Testis (tissue), 2 donors: ENCODE measurements at regions not wholly inside any gene's neighbourhood (a gene's known extent, or its start where the extent isn't known, plus 50 kb on each side); places are given as distances from the start of the nearest gene placed in this dataset.

ENCODE experiments used
- CTCF ChIP-seq, 3 experiments: fragments of 450-650 bp in 2 of 3; fragments of 200-600 bp in 1 of 3; sonication (generic) in 1 of 3; IDR thresholded peaks; one replicate each; pipeline ENCODE4 v1.5.1; 2016 to 2019; ENCODE audit warnings: antibody characterized with exemption in 3 of 3, mild to moderate bottlenecking in 2 of 3, moderate library complexity in 1 of 3
- POLR2A ChIP-seq: fragments of 450-650 bp; IDR thresholded peaks from one replicate; pipeline ENCODE4 v1.6.1; 2017; ENCODE audit warnings: antibody characterized with exemption, mild to moderate bottlenecking, moderate library complexity

- no peak for TF ChIP-seq CTCF (IDR thresholded peaks at IDR 0.05)
- TF ChIP-seq POLR2A: no peak
Measured at GRCh38 chr3:73768524-73769308, 144.0 kb upstream of the PDZRN3 start.
